ENCODE measurements at regions not wholly inside any gene's neighbourhood (a gene's known extent, or its start where the extent isn't known, plus 50 kb on each side); places are given as distances from the start of the nearest gene placed in this dataset.

GRCh38 chr15:69810431-69811354, 287.0 kb downstream of the TLE3 start:
- intact Hi-C loops (cut with micrococcal nuclease): no loop called here

GRCh38 chr15:69812861-69813261, 284.9 kb downstream of the TLE3 start:
- intact Hi-C loops (cut with micrococcal nuclease): no loop called here

- intact Hi-C loops (cut with micrococcal nuclease): no loop called here
Measured at GRCh38 chr15:69813881-69814280, 283.8 kb downstream of the TLE3 start.

GRCh38 chr15:69814932-69815331, 282.8 kb downstream of the TLE3 start:
- intact Hi-C loops (cut with micrococcal nuclease): no loop called here

- intact Hi-C loops (cut with micrococcal nuclease): no loop called here
Measured at GRCh38 chr15:69815793-69816192, 281.9 kb downstream of the TLE3 start.

GRCh38 chr15:69816522-69816921, 281.2 kb downstream of the TLE3 start:
- intact Hi-C loops (cut with micrococcal nuclease): no loop called here

- intact Hi-C loops (cut with micrococcal nuclease): no loop called here
Measured at GRCh38 chr15:69818529-69818928, 279.2 kb downstream of the TLE3 start.

GRCh38 chr15:69819371-69819770, 278.3 kb downstream of the TLE3 start:
- intact Hi-C loops (cut with micrococcal nuclease): no loop called here

- intact Hi-C loops (cut with micrococcal nuclease): no loop called here
Measured at GRCh38 chr15:69820819-69821218, 276.9 kb downstream of the TLE3 start.

- intact Hi-C loops (cut with micrococcal nuclease): no loop called here
Measured at GRCh38 chr15:69823223-69823907, 274.4 kb downstream of the TLE3 start.

GRCh38 chr15:69824075-69824876, 273.4 kb downstream of the TLE3 start:
- intact Hi-C loops (cut with micrococcal nuclease): no loop called here

- intact Hi-C loops (cut with micrococcal nuclease): no loop called here
Measured at GRCh38 chr15:69824877-69825406, 272.8 kb downstream of the TLE3 start.

GRCh38 chr15:69825941-69826818, 271.5 kb downstream of the TLE3 start:
- intact Hi-C loops (cut with micrococcal nuclease): no loop called here

- intact Hi-C loops (cut with micrococcal nuclease): no loop called here
Measured at GRCh38 chr15:69826819-69827175, 270.9 kb downstream of the TLE3 start.

- intact Hi-C loops (cut with micrococcal nuclease): no loop called here
Measured at GRCh38 chr15:69827751-69828150, 270.0 kb downstream of the TLE3 start.

- intact Hi-C loops (cut with micrococcal nuclease): no loop called here
Measured at GRCh38 chr15:69828181-69828828, 269.4 kb downstream of the TLE3 start.

GRCh38 chr15:69829974-69830373, 267.7 kb downstream of the TLE3 start:
- intact Hi-C loops (cut with micrococcal nuclease): no loop called here

- intact Hi-C loops (cut with micrococcal nuclease): no loop called here
Measured at GRCh38 chr15:69830430-69830829, 267.3 kb downstream of the TLE3 start.

- intact Hi-C loops (cut with micrococcal nuclease): no loop called here
Measured at GRCh38 chr15:69830876-69831275, 266.8 kb downstream of the TLE3 start.

GRCh38 chr15:69834267-69834666, 263.4 kb downstream of the TLE3 start:
- intact Hi-C loops (cut with micrococcal nuclease): no loop called here
